SK-N-SH treated with all-trans-retinoic acid at 6 μM for 48 hours (cell line): ENCODE measurements at regions not wholly inside any gene's neighbourhood (a gene's known extent, or its start where the extent isn't known, plus 50 kb on each side); places are given as distances from the start of the nearest gene placed in this dataset.

Experiments
- ATAC-seq: fragments of 200-7000 bp; cut with Tn5 transposase; 3 replicates; pipeline ENCODE4 v1.9.1; 2020; ENCODE audit warnings: mild to moderate bottlenecking, moderate library complexity
- ARNTL ChIP-seq: fragments of 450-650 bp; formaldehyde crosslinking; IDR thresholded peaks from 2 replicates; pipeline ENCODE4 v1.5.0; 2020; ENCODE audit warnings: low read depth, mild to moderate bottlenecking, moderate library complexity, borderline replicate concordance
- BACH2 ChIP-seq: fragments of 250-450 bp; sonication (Bioruptor Pico); IDR thresholded peaks from 2 replicates; pipeline ENCODE4 v1.9.0; 2021; ENCODE audit warnings: mild to moderate bottlenecking, borderline replicate concordance
- CSDC2 ChIP-seq: fragments of 250-450 bp; sonication (Bioruptor Pico); IDR thresholded peaks from 2 replicates; pipeline ENCODE4 v1.5.0; 2020; ENCODE audit warnings: mild to moderate bottlenecking, moderate library complexity
- ESRRG ChIP-seq: fragments of 250-450 bp; sonication (Bioruptor Pico); IDR thresholded peaks from 2 replicates; pipeline ENCODE4 v1.6.1; 2021; ENCODE audit warnings: mild to moderate bottlenecking
- GLIS3 ChIP-seq: fragments of 250-450 bp; sonication (Bioruptor Pico); IDR thresholded peaks from 2 replicates; pipeline ENCODE4 v1.5.0; 2020; ENCODE audit warnings: mild to moderate bottlenecking, moderate library complexity
- ISL1 ChIP-seq: fragments of 250-450 bp; sonication (Bioruptor Pico); IDR thresholded peaks from 2 replicates; pipeline ENCODE4 v2.1.2; 2022; ENCODE audit warnings: mild to moderate bottlenecking, moderate library complexity
- OSR1 ChIP-seq: fragments of 250-450 bp; sonication (Bioruptor Pico); IDR thresholded peaks from 2 replicates; pipeline ENCODE4 v1.8.0; 2022; ENCODE audit warnings: moderate library complexity, mild to moderate bottlenecking, inconsistent platforms
- PPARA ChIP-seq: fragments of 250-450 bp; sonication (Bioruptor Pico); IDR thresholded peaks from 2 replicates; pipeline ENCODE4 v1.5.0; 2020; ENCODE audit warnings: mild to moderate bottlenecking, borderline replicate concordance
- SNAI2 ChIP-seq: fragments of 250-450 bp; sonication (Bioruptor Pico); IDR thresholded peaks from 2 replicates; pipeline ENCODE4 v1.5.0; 2020; ENCODE audit warnings: mild to moderate bottlenecking, moderate library complexity
- TCF4 ChIP-seq: fragments of 250-450 bp; sonication (Bioruptor Pico); IDR thresholded peaks from 2 replicates; pipeline ENCODE4 v1.8.0; 2021; ENCODE audit warnings: mild to moderate bottlenecking, moderate library complexity, borderline replicate concordance
- TOX ChIP-seq: fragments of 250-450 bp; sonication (Bioruptor Pico); IDR thresholded peaks from 2 replicates; pipeline ENCODE4 v1.8.0; 2021; ENCODE audit warnings: mild to moderate bottlenecking, moderate library complexity, borderline replicate concordance
- ZC3H10 ChIP-seq: fragments of 250-450 bp; sonication (Bioruptor Pico); IDR thresholded peaks from 2 replicates; pipeline ENCODE4 v1.5.1; 2021; ENCODE audit warnings: mild to moderate bottlenecking, moderate library complexity
- ZFP3 ChIP-seq: fragments of 250-450 bp; sonication (Bioruptor Pico); IDR thresholded peaks from 2 replicates; pipeline ENCODE4 v1.5.0; 2020; ENCODE audit warnings: mild to moderate bottlenecking, moderate library complexity
- ZFP30 ChIP-seq: fragments of 450-650 bp; formaldehyde crosslinking; IDR thresholded peaks from 2 replicates; pipeline ENCODE4 v1.5.0; 2022; ENCODE audit warnings: mild to moderate bottlenecking, moderate library complexity
- ZNF565 ChIP-seq: fragments of 450-650 bp; formaldehyde crosslinking; conservative IDR thresholded peaks from 2 replicates; pipeline ENCODE4 v1.5.0; 2020; ENCODE audit warnings: low read depth, mild to moderate bottlenecking, moderate library complexity
- ZNF70 ChIP-seq: fragments of 450-650 bp; formaldehyde crosslinking; IDR thresholded peaks from 2 replicates; pipeline ENCODE4 v1.5.0; 2020; ENCODE audit warnings: mild to moderate bottlenecking, moderate library complexity
- ZNF8 ChIP-seq: fragments of 450-650 bp; formaldehyde crosslinking; IDR thresholded peaks from 2 replicates; pipeline ENCODE4 v1.5.0; 2020; ENCODE audit warnings: mild to moderate bottlenecking, moderate library complexity
- TF ChIP-seq, protein P1 (sequence below): fragments of 250-450 bp; sonication (Bioruptor Pico); IDR thresholded peaks from 2 replicates; pipeline ENCODE4 v1.5.1; 2020; ENCODE audit warnings: low read depth, mild to moderate bottlenecking, moderate library complexity
- TF ChIP-seq, protein P2 (sequence below): fragments of 250-450 bp; sonication (Bioruptor Pico); IDR thresholded peaks from 2 replicates; pipeline ENCODE4 v1.8.0; 2020; ENCODE audit warnings: mild to moderate bottlenecking, moderate library complexity, borderline replicate concordance
- TF ChIP-seq, protein P3 (sequence below): fragments of 250-450 bp; sonication (Bioruptor Pico); IDR thresholded peaks from 2 replicates; pipeline ENCODE4 v1.5.0; 2020; ENCODE audit warnings: mild to moderate bottlenecking, moderate library complexity

- TF ChIP-seq ESRRG (no peak), PPARA (CRISPR knock-in tag) (no peak), ZNF8 (no peak), OSR1 (CRISPR knock-in tag) (no peak), CSDC2 (CRISPR knock-in tag) (no peak), SNAI2 (CRISPR knock-in tag) (no peak), ZNF565 (CRISPR knock-in tag) (no peak), TCF4 (no peak), ZFP3 (CRISPR knock-in tag) (no peak), BACH2 (CRISPR knock-in tag) (no peak), GLIS3 (CRISPR knock-in tag) (no peak), ARNTL (no peak), ZFP30 (CRISPR knock-in tag) (no peak)
- TF ChIP-seq, protein P1, sequence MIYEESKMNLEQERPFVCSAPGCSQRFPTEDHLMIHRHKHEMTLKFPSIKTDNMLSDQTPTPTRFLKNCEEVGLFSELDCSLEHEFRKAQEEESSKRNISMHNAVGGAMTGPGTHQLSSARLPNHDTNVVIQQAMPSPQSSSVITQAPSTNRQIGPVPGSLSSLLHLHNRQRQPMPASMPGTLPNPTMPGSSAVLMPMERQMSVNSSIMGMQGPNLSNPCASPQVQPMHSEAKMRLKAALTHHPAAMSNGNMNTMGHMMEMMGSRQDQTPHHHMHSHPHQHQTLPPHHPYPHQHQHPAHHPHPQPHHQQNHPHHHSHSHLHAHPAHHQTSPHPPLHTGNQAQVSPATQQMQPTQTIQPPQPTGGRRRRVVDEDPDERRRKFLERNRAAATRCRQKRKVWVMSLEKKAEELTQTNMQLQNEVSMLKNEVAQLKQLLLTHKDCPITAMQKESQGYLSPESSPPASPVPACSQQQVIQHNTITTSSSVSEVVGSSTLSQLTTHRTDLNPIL (CRISPR knock-in tag): no peak
- TF ChIP-seq, protein P2, sequence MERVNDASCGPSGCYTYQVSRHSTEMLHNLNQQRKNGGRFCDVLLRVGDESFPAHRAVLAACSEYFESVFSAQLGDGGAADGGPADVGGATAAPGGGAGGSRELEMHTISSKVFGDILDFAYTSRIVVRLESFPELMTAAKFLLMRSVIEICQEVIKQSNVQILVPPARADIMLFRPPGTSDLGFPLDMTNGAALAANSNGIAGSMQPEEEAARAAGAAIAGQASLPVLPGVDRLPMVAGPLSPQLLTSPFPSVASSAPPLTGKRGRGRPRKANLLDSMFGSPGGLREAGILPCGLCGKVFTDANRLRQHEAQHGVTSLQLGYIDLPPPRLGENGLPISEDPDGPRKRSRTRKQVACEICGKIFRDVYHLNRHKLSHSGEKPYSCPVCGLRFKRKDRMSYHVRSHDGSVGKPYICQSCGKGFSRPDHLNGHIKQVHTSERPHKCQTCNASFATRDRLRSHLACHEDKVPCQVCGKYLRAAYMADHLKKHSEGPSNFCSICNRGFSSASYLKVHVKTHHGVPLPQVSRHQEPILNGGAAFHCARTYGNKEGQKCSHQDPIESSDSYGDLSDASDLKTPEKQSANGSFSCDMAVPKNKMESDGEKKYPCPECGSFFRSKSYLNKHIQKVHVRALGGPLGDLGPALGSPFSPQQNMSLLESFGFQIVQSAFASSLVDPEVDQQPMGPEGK (CRISPR knock-in tag): no peak
- ATAC-seq: no peak
These were observed 523.0 kb downstream of the SPRY1 start for GRCh38 chr4:123919576-123920098.

DNA sequence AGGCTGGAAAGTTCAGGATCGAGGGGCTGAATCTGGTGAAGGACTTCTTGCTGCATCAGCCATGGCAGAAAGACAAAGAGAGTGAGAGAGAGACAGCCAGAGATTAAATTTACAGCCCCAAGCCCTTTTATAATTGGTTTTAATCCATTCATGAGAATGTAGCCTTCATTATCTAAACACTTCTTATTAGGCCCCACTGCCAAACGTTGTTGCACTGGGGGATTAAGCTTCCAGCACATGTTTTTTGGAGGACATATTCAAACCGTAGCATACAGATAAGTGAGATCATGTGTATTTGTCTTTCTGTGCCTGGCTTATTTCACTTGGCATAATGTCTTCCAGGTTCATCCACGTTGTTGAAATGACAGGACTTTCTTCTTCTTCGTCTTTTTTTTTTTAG lies 524.7 kb downstream of the SPRY1 start:
- no peak for ATAC-seq
- TF ChIP-seq SNAI2 (CRISPR knock-in tag): peak; percentile 60; the same call in 1 of the 2 replicates
- no peak for TF ChIP-seq ZC3H10
- peak; percentile 71 for TF ChIP-seq TCF4
- TF ChIP-seq, protein P3, sequence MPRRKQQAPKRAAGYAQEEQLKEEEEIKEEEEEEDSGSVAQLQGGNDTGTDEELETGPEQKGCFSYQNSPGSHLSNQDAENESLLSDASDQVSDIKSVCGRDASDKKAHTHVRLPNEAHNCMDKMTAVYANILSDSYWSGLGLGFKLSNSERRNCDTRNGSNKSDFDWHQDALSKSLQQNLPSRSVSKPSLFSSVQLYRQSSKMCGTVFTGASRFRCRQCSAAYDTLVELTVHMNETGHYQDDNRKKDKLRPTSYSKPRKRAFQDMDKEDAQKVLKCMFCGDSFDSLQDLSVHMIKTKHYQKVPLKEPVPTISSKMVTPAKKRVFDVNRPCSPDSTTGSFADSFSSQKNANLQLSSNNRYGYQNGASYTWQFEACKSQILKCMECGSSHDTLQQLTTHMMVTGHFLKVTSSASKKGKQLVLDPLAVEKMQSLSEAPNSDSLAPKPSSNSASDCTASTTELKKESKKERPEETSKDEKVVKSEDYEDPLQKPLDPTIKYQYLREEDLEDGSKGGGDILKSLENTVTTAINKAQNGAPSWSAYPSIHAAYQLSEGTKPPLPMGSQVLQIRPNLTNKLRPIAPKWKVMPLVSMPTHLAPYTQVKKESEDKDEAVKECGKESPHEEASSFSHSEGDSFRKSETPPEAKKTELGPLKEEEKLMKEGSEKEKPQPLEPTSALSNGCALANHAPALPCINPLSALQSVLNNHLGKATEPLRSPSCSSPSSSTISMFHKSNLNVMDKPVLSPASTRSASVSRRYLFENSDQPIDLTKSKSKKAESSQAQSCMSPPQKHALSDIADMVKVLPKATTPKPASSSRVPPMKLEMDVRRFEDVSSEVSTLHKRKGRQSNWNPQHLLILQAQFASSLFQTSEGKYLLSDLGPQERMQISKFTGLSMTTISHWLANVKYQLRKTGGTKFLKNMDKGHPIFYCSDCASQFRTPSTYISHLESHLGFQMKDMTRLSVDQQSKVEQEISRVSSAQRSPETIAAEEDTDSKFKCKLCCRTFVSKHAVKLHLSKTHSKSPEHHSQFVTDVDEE: peak; percentile 89
- TF ChIP-seq ISL1 (CRISPR knock-in tag): peak; percentile 34; the same call in 1 of the 2 replicates
- no peak for TF ChIP-seq ARNTL
- TF ChIP-seq PPARA (CRISPR knock-in tag): no peak

GRCh38 chr4:123922847-123923246 lies 526.3 kb downstream of the SPRY1 start:
- ATAC-seq: 0 out of 3 replicates have a peak, but pooled peaks have one; percentile 38
- TF ChIP-seq TCF4: peak; percentile 59; the same call in 1 of the 2 replicates
- TF ChIP-seq, protein P3: no peak

DNA sequence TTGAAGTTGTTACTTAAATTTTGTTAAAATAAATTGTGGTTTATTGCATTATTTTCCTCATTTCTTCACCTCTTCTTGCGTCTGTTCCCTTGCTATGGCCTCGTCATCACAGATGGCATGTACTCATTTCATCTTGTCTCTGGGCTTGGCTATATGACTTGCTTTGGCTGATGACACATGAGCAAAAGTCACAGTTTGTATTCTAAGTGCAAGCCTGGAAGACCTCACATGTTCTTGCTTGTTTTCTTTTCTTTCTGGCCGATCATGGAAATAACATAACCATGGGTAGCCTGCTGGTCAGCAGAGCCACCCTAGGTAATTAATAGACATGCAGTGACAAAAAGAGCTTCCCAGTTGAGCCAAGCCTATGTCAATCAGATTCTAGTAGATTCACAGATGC lies 527.9 kb downstream of the SPRY1 start:
- no peak for TF ChIP-seq ESRRG
- TF ChIP-seq TOX (CRISPR knock-in tag): no peak
- TF ChIP-seq ZFP3 (CRISPR knock-in tag): no peak
- no peak for TF ChIP-seq ZNF565 (CRISPR knock-in tag)
- TF ChIP-seq ISL1 (CRISPR knock-in tag): no peak
- no peak for TF ChIP-seq ZNF70 (CRISPR knock-in tag)
- no peak for TF ChIP-seq ARNTL
- no peak for TF ChIP-seq TCF4
- TF ChIP-seq GLIS3 (CRISPR knock-in tag): no peak
- ATAC-seq: no peak
